ENCODE measurements at regions not wholly inside any gene's neighbourhood (a gene's known extent, or its start where the extent isn't known, plus 50 kb on each side); places are given as distances from the start of the nearest gene placed in this dataset.

- TF ChIP-seq CTCF (IDR thresholded peaks at IDR 0.05; ENCODE audit: partially characterized antibody, unreplicated experiment) = no peak
- DNase-seq = no peak
- no peak overlapping the region for H3K4me3 Mint-ChIP-seq (ENCODE audit: unreplicated experiment)
- no peaks in the 10 kb centered on the region for H3K4me1 Mint-ChIP-seq (ENCODE audit: low read depth, unreplicated experiment)
- H3K27ac Mint-ChIP-seq (ENCODE audit: unreplicated experiment) = no peak overlapping the region
- no peaks in the 10 kb centered on the region for H3K36me3 Mint-ChIP-seq (ENCODE audit: unreplicated experiment)
- no peaks in the 10 kb centered on the region for H3K9me3 Mint-ChIP-seq (ENCODE audit: unreplicated experiment)
- H3K27me3 Mint-ChIP-seq (ENCODE audit: unreplicated experiment) = no peaks in the 10 kb centered on the region
Measured at GRCh38 chr2:76082509-76082908, 371.8 kb upstream of the GCFC2 start.

- no peak overlapping the region for H3K27ac Mint-ChIP-seq (ENCODE audit: unreplicated experiment)
- DNase-seq = no peak
- no peaks in the 10 kb centered on the region for H3K4me1 Mint-ChIP-seq (ENCODE audit: low read depth, unreplicated experiment)
- no peaks in the 10 kb centered on the region for H3K27me3 Mint-ChIP-seq (ENCODE audit: unreplicated experiment)
- H3K4me3 Mint-ChIP-seq (ENCODE audit: unreplicated experiment) = no peak overlapping the region
- no peaks in the 10 kb centered on the region for H3K36me3 Mint-ChIP-seq (ENCODE audit: unreplicated experiment)
- TF ChIP-seq CTCF (IDR thresholded peaks at IDR 0.05; ENCODE audit: partially characterized antibody, unreplicated experiment) = no peak
- no peaks in the 10 kb centered on the region for H3K9me3 Mint-ChIP-seq (ENCODE audit: unreplicated experiment)
Measured at GRCh38 chr2:76080154-76080553, 369.4 kb upstream of the GCFC2 start.

- no peak for TF ChIP-seq CTCF (IDR thresholded peaks at IDR 0.05; ENCODE audit: partially characterized antibody, unreplicated experiment)
- H3K9me3 Mint-ChIP-seq (ENCODE audit: unreplicated experiment) = no peaks in the 10 kb centered on the region
- H3K4me1 Mint-ChIP-seq (ENCODE audit: low read depth, unreplicated experiment) = no peaks in the 10 kb centered on the region
- no peaks in the 10 kb centered on the region for H3K36me3 Mint-ChIP-seq (ENCODE audit: unreplicated experiment)
- H3K4me3 Mint-ChIP-seq (ENCODE audit: unreplicated experiment) = no peak overlapping the region
- no peak for DNase-seq
- H3K27ac Mint-ChIP-seq (ENCODE audit: unreplicated experiment) = no peak overlapping the region
- no peaks in the 10 kb centered on the region for H3K27me3 Mint-ChIP-seq (ENCODE audit: unreplicated experiment)
Measured at GRCh38 chr2:76075126-76075525, 364.4 kb upstream of the GCFC2 start.

GRCh38 chr2:76073992-76074604, 363.4 kb upstream of the GCFC2 start:
- H3K9me3 Mint-ChIP-seq (ENCODE audit: unreplicated experiment) = no peaks in the 10 kb centered on the region
- no peaks in the 10 kb centered on the region for H3K36me3 Mint-ChIP-seq (ENCODE audit: unreplicated experiment)
- no peaks in the 10 kb centered on the region for H3K27me3 Mint-ChIP-seq (ENCODE audit: unreplicated experiment)
- no peak overlapping the region for H3K27ac Mint-ChIP-seq (ENCODE audit: unreplicated experiment)
- no peak overlapping the region for H3K4me3 Mint-ChIP-seq (ENCODE audit: unreplicated experiment)
- no peak for TF ChIP-seq CTCF (IDR thresholded peaks at IDR 0.05; ENCODE audit: partially characterized antibody, unreplicated experiment)
- no peak for DNase-seq
- H3K4me1 Mint-ChIP-seq (ENCODE audit: low read depth, unreplicated experiment) = no peaks in the 10 kb centered on the region

GRCh38 chr2:76050196-76050595, 339.5 kb upstream of the GCFC2 start:
- no peaks in the 10 kb centered on the region for H3K27me3 Mint-ChIP-seq (ENCODE audit: unreplicated experiment)
- H3K9me3 Mint-ChIP-seq (ENCODE audit: unreplicated experiment) = no peaks in the 10 kb centered on the region
- peaks cover 6% of the 10 kb centered on the region for H3K36me3 Mint-ChIP-seq (ENCODE audit: unreplicated experiment)
- no peak overlapping the region for H3K4me3 Mint-ChIP-seq (ENCODE audit: unreplicated experiment)
- DNase-seq = no peak
- H3K27ac Mint-ChIP-seq (ENCODE audit: unreplicated experiment) = no peak overlapping the region
- TF ChIP-seq CTCF (IDR thresholded peaks at IDR 0.05; ENCODE audit: partially characterized antibody, unreplicated experiment) = no peak
- H3K4me1 Mint-ChIP-seq (ENCODE audit: low read depth, unreplicated experiment) = no peaks in the 10 kb centered on the region
